Esophagus muscularis mucosa (tissue), 4 donors: ENCODE measurements at regions not wholly inside any gene's neighbourhood (a gene's known extent, or its start where the extent isn't known, plus 50 kb on each side); places are given as distances from the start of the nearest gene placed in this dataset.

Experiments
- CTCF ChIP-seq, 3 experiments: fragments of 200-600 bp in 2 of 3; fragments of 450-650 bp in 1 of 3; sonication (generic) in 2 of 3; IDR thresholded peaks; one replicate each; pipeline ENCODE4 v1.5.1; 2017 to 2019; ENCODE audit warnings: antibody characterized with exemption in 3 of 3, mild to moderate bottlenecking in 2 of 3, moderate library complexity in 1 of 3
- EP300 ChIP-seq: sonication (generic); formaldehyde crosslinking; IDR thresholded peaks from one replicate; pipeline ENCODE4 v1.6.1; 2017; ENCODE audit warnings: antibody characterized with exemption
- POLR2A ChIP-seq: fragments of 450-650 bp; IDR thresholded peaks from one replicate; pipeline ENCODE4 v1.6.1; 2017; ENCODE audit warnings: antibody characterized with exemption, moderate library complexity, mild to moderate bottlenecking, low read depth
- POLR2AphosphoS5 ChIP-seq, 2 donors: sonication (generic); formaldehyde crosslinking; IDR thresholded peaks; one replicate each; pipeline ENCODE4 v1.6.1; 2017; ENCODE audit warnings: antibody characterized with exemption in 2 of 2

- TF ChIP-seq CTCF (IDR thresholded peaks at IDR 0.05) (no peak), POLR2A (no peak), EP300 (no peak), POLR2AphosphoS5 (IDR thresholded peaks at IDR 0.05) (no peak)
Observed at GRCh38 chr13:21967871-21968270, 297.0 kb downstream of the FGF9 start.
